HG02610 (cell line): ENCODE measurements at regions not wholly inside any gene's neighbourhood (a gene's known extent, or its start where the extent isn't known, plus 50 kb on each side); places are given as distances from the start of the nearest gene placed in this dataset.
"Not testable (repeated sequence)": the region's sequence is repeated elsewhere in the genome, so short reads cannot be mapped to it uniquely, and the experiment has no call there.

Experiments used
- ATAC-seq: cut with Tn5 transposase; IDR thresholded peaks from one replicate; pipeline ENCODE4 v1.9.1; 2021; ENCODE audit warnings: mild to moderate bottlenecking, moderate library complexity; ENCODE audit not compliant: unreplicated experiment

GRCh38 chr21:14757533-14758327, 211.6 kb upstream of the SAMSN1 start:
- ATAC-seq = no peak

- ATAC-seq = no peak
These were observed 209.0 kb upstream of the SAMSN1 start for GRCh38 chr21:14755086-14755485.

GRCh38 chr21:14754682-14755081, 208.6 kb upstream of the SAMSN1 start:
- ATAC-seq = no peak

GRCh38 chr21:14754259-14754604, 208.1 kb upstream of the SAMSN1 start:
- no peak for ATAC-seq

GRCh38 chr21:14753466-14754258, 207.5 kb upstream of the SAMSN1 start:
- no peak for ATAC-seq

- ATAC-seq = no peak
These were observed 207.0 kb upstream of the SAMSN1 start for GRCh38 chr21:14753069-14753465.

- ATAC-seq = no peak
These were observed 206.3 kb upstream of the SAMSN1 start for GRCh38 chr21:14752345-14752909.

- no peak for ATAC-seq
These were observed 205.7 kb upstream of the SAMSN1 start for GRCh38 chr21:14751602-14752344.

GRCh38 chr21:14751011-14751410, 204.9 kb upstream of the SAMSN1 start:
- no peak for ATAC-seq

- ATAC-seq = no peak
These were observed 203.9 kb upstream of the SAMSN1 start for GRCh38 chr21:14750041-14750440.

GRCh38 chr21:14748662-14749061, 202.5 kb upstream of the SAMSN1 start:
- no peak for ATAC-seq

GRCh38 chr21:14744368-14744767, 198.3 kb upstream of the SAMSN1 start:
- ATAC-seq = no peak

GRCh38 chr21:14742119-14742518, 196.0 kb upstream of the SAMSN1 start:
- no peak for ATAC-seq

GRCh38 chr21:14741256-14741655, 195.1 kb upstream of the SAMSN1 start:
- no peak for ATAC-seq

- ATAC-seq = no peak
These were observed 194.6 kb upstream of the SAMSN1 start for GRCh38 chr21:14740692-14741091.

- ATAC-seq = no peak
These were observed 194.0 kb upstream of the SAMSN1 start for GRCh38 chr21:14740116-14740515.

- ATAC-seq = no peak
These were observed 193.5 kb upstream of the SAMSN1 start for GRCh38 chr21:14739590-14739989.

- ATAC-seq = not testable (repeated sequence)
These were observed 192.5 kb upstream of the SAMSN1 start for GRCh38 chr21:14738576-14738975.

GRCh38 chr21:14737922-14738321, 191.8 kb upstream of the SAMSN1 start:
- ATAC-seq = no peak

- no peak for ATAC-seq
These were observed 191.2 kb upstream of the SAMSN1 start for GRCh38 chr21:14737284-14737691.

GRCh38 chr21:14736672-14737071, 190.6 kb upstream of the SAMSN1 start:
- ATAC-seq = no peak
